K562 (cell line): ENCODE measurements at regions not wholly inside any gene's neighbourhood (a gene's known extent, or its start where the extent isn't known, plus 50 kb on each side); places are given as distances from the start of the nearest gene placed in this dataset.

ENCODE experiments used
- GTF2E2 ChIP-seq: fragments of 200-800 bp; sonication (Bioruptor generic); IDR thresholded peaks from 2 replicates; pipeline ENCODE4 v1.6.1; 2016; ENCODE audit warnings: missing genetic modification characterization, missing compliant biosample characterization
- HIVEP1 ChIP-seq: fragments of 250-450 bp; sonication (Bioruptor Pico); IDR thresholded peaks from 2 replicates; pipeline ENCODE4 v1.4.0; 2020; ENCODE audit warnings: mild to moderate bottlenecking
- JUN ChIP-seq, 2 experiments: sonication (generic) in 1 of 2; formaldehyde crosslinking in 1 of 2; IDR thresholded peaks; 2 replicates each; pipeline versions ENCODE4 v1.6.1 to v1.8.0; 2012 to 2022; ENCODE audit warnings: borderline replicate concordance in 2 of 2, mild to moderate bottlenecking in 2 of 2, improper control_type of control experiment in 1 of 2, low read depth in 1 of 2, low read length in 1 of 2, missing genetic modification reagents in 1 of 2
- NCOA4 ChIP-seq: fragments of 450-650 bp; IDR thresholded peaks from 2 replicates; pipeline ENCODE4 v1.6.1; 2018; ENCODE audit warnings: mild to moderate bottlenecking; ENCODE audit not compliant: partially characterized antibody
- POLR3G ChIP-seq: IDR thresholded peaks from 2 replicates; pipeline ENCODE4 v1.6.1; 2011; ENCODE audit not compliant: insufficient read length, insufficient replicate concordance; ENCODE audit errors: extremely low read depth
- RBM34 ChIP-seq: fragments of 200-400 bp; formaldehyde crosslinking; IDR thresholded peaks from 2 replicates; pipeline ENCODE4 v1.6.1; 2018; ENCODE audit warnings: low read length, borderline replicate concordance; ENCODE audit not compliant: insufficient read depth
- RFX5 ChIP-seq: IDR thresholded peaks from 2 replicates; pipeline ENCODE4 v1.6.1; 2011; ENCODE audit warnings: low read depth, mild to moderate bottlenecking, improper control_type of control experiment, low read length
- RREB1 ChIP-seq: fragments of 250-450 bp; sonication (Bioruptor Pico); IDR thresholded peaks from 2 replicates; pipeline ENCODE4 v1.4.0; 2020
- SAFB ChIP-seq: fragments of 200-400 bp; formaldehyde crosslinking; IDR thresholded peaks from 2 replicates; pipeline ENCODE4 v1.6.1; 2017; ENCODE audit warnings: low read depth, low read length, borderline replicate concordance
- SFPQ ChIP-seq: fragments of 200-400 bp; formaldehyde crosslinking; IDR thresholded peaks from 2 replicates; pipeline ENCODE4 v1.6.1; 2017; ENCODE audit warnings: mild to moderate bottlenecking, low read depth, low read length, moderate library complexity
- SMARCA5 ChIP-seq: fragments of 450-650 bp; IDR thresholded peaks from 2 replicates; pipeline ENCODE4 v1.6.1; 2016
- SRSF7 ChIP-seq: fragments of 200-400 bp; formaldehyde crosslinking; optimal IDR thresholded peaks from 2 replicates; pipeline ENCODE3; 2017; ENCODE audit warnings: mild to moderate bottlenecking, low read depth, low read length
- THAP12 ChIP-seq: fragments of 250-450 bp; sonication (Bioruptor Pico); IDR thresholded peaks from 2 replicates; pipeline ENCODE4 v1.9.0; 2021; ENCODE audit warnings: mild to moderate bottlenecking, inconsistent platforms
- ZFX ChIP-seq: sonication (generic); formaldehyde crosslinking; IDR thresholded peaks from 2 replicates; pipeline ENCODE4 v1.8.0; 2022; ENCODE audit warnings: mild to moderate bottlenecking, missing genetic modification reagents, moderate library complexity
- ZNF217 ChIP-seq: sonication (generic); formaldehyde crosslinking; IDR thresholded peaks from 2 replicates; pipeline ENCODE4 v1.8.0; 2022; ENCODE audit warnings: mild to moderate bottlenecking, missing genetic modification reagents
- ZNF511 ChIP-seq: sonication (generic); formaldehyde crosslinking; IDR thresholded peaks from 2 replicates; pipeline ENCODE4 v1.8.0; 2022; ENCODE audit warnings: mild to moderate bottlenecking, missing genetic modification reagents

- TF ChIP-seq GTF2E2 (tag) (no peak), NCOA4 (no peak), RBM34 (no peak), JUN (IDR thresholded peaks at IDR 0.05; ENCODE audit: borderline replicate concordance, low read depth, low read length) (no peak), JUN (CRISPR knock-in tag; IDR thresholded peaks at IDR 0.05; ENCODE audit: borderline replicate concordance) (no peak), ZFX (CRISPR knock-in tag) (no peak), SFPQ (no peak), SRSF7 (no peak), RREB1 (no peak), ZNF511 (no peak), HIVEP1 (CRISPR knock-in tag) (no peak), POLR3G (no peak), THAP12 (CRISPR knock-in tag) (no peak), SMARCA5 (0 out of 2 replicates have a peak, but pooled peaks have one; percentile 11), SAFB (no peak), RFX5 (no peak), ZNF217 (CRISPR knock-in tag) (no peak)
Observed at GRCh38 chr6:28711788-28712341, 186.2 kb downstream of the GPX5 start (continued).
